SK-N-MC (cell line): ENCODE measurements at regions not wholly inside any gene's neighbourhood (a gene's known extent, or its start where the extent isn't known, plus 50 kb on each side); places are given as distances from the start of the nearest gene placed in this dataset.

Experiments used
- EZH2 ChIP-seq: fragments of 200-600 bp; sonication (generic); IDR thresholded peaks from one replicate; pipeline ENCODE4 v1.6.1; 2017; ENCODE audit warnings: antibody characterized with exemption
- FOXP2 ChIP-seq: optimal IDR thresholded peaks from 2 replicates; pipeline ENCODE3; 2011; ENCODE audit warnings: mild to moderate bottlenecking, moderate library complexity; ENCODE audit not compliant: insufficient read depth; ENCODE audit errors: extremely low read length, control extremely low read depth
- POLR2AphosphoS5 ChIP-seq: IDR thresholded peaks from 2 replicates; pipeline ENCODE4 v1.6.1; 2012; ENCODE audit warnings: mild to moderate bottlenecking, low read depth, low read length, borderline replicate concordance

GRCh38 chr20:43322851-43323250 lies 133.1 kb upstream of the PTPRT start:
- TF ChIP-seq POLR2AphosphoS5, result no peak
- no peak for TF ChIP-seq EZH2
- no peak for TF ChIP-seq FOXP2
